ENCODE measurements at regions not wholly inside any gene's neighbourhood (a gene's known extent, or its start where the extent isn't known, plus 50 kb on each side); places are given as distances from the start of the nearest gene placed in this dataset.

- no peak for DNase-seq
These were observed 143.1 kb upstream of the SDK2 start for GRCh38 chr17:73787076-73788059.

DNA sequence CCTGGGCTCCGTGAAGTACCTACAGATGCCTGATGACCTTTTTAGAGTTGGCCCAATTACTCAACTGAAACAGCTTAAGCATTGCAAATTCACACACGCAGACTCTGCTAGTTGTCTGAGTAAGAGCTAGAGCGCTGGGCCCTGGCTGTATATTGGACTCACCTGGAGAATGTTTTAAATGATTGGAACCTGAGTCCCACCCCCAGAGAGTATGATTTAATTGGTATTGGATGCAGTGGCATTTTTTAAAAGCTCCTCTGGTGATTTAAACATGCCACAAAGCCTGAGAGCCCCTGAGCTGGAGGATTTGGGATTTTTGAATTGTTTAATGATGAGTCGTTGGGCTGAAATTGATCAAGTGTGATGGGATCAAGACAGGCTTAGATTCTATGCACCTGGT lies 143.9 kb upstream of the SDK2 start:
- no peak for DNase-seq

- no peak for DNase-seq
These were observed 146.9 kb upstream of the SDK2 start for GRCh38 chr17:73791121-73791520.

DNA sequence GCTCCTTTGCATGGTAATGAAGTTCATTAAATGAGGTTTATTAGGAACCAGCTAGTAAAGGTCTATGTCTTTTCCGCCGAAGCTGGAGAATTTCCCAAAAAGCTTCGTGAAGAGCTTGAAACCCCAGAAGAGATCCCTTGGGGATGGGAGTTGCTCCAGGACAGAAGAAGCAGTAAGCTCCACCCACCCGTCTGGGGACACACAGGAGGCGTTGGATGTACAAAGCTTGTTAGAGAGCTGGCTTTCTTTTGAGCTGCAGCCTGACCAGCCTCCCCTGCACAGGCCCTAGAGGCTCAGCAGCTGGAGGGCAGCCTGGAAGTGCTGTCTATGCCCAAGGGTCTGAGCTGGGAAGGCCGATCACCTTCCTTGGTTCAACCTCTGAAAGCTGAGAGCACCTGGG lies 147.4 kb upstream of the SDK2 start:
- DNase-seq = no peak

- no peak for DNase-seq
These were observed 148.7 kb upstream of the SDK2 start for GRCh38 chr17:73792994-73793393.

- DNase-seq = no peak
These were observed 150.1 kb upstream of the SDK2 start for GRCh38 chr17:73794336-73794735.

GRCh38 chr17:73795730-73796129 lies 151.5 kb upstream of the SDK2 start:
- DNase-seq = no peak

DNA sequence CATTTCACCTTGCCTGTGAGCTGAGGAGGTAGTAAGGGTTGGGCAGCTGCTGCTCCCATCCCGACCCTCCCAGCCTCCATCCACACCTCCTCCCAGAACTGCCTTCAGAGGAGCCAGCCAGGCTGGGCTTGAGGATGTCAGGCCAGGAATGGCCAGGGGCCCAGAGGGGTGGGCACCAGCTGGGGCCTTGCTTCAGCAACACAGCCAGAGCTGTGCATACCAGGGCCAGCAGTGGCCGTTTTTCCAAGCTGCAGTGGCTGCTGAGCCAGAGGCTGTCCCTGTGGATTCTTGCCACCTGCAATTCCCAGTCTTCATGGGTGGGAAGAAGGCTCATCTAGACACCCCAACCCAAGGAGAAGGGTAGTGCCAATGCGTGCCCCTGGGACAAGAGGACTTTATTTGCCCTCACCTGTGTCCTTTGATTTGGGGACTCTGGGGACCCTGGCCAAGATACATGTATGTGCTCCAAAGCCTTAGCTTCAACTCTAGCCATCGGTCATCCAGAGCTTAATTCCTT lies 153.4 kb upstream of the SDK2 start:
- DNase-seq = no peak

DNA sequence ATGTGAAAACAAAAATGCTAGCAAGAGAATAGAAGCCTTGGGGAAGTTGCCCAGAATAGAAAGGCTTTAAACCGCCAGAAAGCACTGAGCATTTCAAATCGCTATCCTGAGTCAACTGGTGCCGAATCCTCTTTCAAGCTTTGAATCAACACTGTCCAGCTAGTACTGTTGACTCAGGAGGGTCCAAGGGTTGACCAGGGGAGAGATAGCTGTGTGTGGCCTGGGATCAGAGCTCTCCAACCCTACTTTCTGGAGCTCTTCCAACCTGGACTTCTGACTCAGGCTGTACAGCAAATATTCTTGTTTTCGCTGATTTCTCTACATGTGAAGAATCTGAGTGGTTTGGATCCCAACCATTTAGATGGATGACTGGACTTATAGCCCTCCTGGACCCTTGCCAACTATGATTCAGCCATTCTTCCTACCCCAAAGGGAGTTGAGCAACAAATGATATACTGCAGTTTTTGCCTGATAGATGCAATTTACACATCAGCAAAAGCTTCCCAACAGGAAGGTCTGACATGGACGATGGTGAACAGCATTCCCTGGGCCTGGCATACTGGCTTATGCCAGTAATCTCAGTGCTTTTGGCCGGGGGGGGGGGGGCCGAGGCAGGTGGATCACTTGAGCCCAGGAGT lies 154.0 kb upstream of the SDK2 start:
- DNase-seq = no peak

DNA sequence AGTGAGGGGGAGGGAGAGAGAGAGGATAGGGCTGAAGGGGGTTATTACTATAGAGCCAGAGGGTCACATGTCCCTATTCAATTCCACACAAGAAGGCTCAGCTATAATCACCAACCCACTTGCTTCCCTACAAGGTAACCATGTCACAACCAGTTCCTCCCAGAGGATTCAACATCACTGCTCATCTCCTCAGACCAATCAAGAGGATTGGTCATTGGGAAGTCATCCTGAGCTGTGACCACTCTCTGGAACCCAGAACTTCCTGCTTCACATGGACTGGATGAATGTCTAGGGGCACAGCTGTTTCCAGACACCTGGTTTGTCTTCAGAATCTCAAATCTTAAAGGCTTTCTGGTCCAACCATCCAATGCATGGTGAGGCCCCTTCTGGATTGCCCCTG lies 154.9 kb upstream of the SDK2 start:
- DNase-seq = no peak

GRCh38 chr17:73799781-73800627 lies 155.8 kb upstream of the SDK2 start:
- no peak for DNase-seq

DNA sequence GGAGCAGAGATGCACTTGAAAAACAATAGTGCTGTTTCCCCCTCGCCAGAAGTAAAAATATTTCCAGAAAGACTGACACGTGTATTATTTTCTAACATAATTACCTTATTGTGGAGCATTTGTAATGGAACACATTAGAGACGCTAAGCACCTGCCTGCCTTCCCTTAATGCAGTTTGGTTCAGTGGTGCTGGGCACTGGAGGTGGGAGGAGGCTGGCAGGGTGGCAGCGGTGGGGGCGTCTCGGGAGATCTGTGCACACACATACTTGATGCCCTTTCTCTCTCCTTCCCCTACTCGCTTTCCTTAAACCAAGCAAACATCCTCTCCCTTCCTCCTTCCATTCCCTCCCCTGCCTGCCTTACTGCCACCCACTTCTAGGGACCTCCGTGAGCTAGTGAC lies 156.6 kb upstream of the SDK2 start:
- no peak for DNase-seq

DNA sequence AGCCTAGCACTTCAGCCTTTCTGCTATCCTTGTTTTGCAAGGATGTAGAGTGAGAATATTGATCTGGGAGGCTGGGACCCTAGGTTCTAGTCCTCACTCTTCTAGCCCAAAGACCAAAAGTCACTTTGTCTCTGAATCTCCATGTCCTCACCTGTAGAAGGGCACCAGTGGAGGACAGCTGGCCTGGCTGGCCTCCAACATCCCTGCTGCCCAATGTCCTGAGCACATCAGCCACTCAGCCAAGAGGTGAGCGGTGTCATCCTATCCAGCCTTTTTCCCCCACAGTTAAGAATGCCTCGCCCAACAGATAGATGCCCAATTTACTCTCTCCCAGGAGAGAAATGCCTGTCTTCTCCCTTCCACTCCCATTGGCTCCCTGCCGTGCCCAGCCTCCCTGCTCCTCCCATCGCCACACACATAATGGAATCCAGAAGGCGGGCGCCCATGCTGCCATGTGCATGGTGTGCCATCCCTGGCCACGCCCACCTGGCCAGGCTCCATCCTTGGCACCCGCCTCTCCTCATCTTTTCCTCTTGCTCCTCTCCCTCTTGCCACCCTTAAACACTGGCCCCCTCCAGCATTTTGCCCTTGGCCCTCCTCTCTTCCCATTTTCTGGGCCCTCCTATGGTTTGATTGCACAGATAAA lies 157.3 kb upstream of the SDK2 start:
- no peak for DNase-seq

DNA sequence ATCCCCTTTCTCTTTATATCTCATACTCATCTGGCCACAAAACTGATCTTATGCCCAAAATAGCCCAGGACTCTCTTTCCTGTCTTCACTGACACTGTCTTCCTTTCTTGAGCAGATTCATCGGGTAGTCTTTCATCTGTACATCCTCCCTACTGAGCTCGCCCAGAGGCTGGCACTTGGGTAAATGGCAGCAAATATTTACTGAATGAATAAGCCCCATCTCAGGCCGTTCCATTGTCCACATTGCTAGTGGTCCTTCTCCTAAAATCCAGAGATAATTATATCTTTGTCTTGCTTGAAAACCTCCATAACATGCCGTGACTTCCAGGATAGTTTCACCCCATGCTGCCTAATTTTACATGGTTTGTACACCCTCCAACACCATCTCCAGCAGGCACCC lies 158.1 kb upstream of the SDK2 start:
- no peak for DNase-seq

DNA sequence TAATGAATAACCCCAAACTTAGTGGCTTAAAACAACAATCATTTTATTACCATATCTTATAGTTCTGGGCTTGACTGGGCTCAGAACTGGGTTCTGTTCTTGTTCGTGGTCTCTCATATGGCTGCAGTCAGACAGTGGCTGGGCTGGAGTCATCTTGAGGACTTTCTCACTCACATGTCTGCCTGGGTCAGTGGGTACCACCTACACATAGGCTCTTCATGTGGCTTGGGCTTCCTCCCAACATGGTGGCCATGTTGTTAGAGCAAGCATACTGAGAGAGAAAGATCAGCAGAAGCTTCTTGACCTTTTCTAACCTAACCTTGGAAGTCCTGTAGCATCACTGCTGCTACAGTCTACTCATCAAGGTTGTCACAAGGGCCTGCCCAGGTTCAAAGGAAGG lies 158.6 kb upstream of the SDK2 start:
- no peak for DNase-seq

DNA sequence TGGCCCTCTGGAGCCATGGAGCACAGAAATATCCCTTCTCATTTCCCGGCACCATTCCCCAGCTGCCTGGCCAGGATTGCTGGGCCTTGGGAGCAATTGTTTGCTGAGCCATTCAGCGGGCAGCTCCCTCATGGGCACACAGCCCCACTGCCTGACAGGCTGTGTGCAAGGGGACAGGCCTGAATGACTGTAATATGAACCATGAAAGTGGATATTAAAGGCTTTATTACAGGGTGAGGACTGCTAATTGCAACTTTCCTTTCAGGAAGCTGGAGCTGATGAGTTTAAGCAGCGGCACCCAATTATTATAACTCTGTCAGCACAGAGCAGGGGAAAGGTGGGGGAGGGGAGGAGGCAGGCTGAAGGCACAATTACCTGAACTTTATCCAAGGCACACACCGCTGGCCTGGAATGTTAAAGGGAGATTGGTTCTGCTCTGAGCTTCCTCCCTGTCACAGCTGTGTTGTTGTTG lies 159.8 kb upstream of the SDK2 start:
- DNase-seq = no peak

DNA sequence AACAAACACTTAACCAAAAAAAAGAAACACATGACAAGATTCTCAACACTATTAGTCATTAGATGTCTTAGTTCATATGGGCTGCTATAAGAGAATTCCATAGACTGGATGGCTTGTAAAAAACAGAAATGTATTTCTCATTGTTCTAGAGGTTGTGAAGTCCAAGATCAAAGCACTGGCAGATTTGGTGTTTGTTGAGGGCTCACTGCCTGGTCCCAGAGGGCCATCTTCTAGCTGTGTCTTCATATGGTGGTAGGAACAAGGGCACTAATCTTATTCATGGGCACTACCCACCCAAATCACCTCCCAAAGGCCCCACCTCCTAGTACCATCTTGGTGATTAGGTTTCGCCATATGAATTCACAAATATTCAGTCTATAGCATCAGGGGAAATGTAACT lies 162.5 kb upstream of the SDK2 start:
- no peak for DNase-seq

DNA sequence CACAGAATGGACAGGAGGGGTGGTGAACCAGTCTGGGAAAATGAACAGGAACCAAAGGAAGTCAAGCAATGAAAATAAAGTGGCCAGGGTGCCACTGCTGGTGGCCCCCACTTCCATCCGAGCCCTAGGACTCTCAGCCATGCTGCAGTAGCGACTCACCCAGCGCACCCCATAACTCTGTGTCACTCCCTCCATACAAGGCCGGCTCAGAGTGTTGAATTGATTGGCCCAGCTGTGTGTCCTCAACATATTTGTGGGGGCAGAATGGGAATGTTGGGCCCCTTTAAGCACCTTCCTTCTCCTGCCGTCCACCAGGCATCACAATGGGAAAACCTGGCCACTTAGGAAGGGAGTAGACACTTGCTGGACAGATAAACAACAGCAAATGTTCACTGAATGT lies 169.0 kb upstream of the SDK2 start:
- no peak for DNase-seq

DNA sequence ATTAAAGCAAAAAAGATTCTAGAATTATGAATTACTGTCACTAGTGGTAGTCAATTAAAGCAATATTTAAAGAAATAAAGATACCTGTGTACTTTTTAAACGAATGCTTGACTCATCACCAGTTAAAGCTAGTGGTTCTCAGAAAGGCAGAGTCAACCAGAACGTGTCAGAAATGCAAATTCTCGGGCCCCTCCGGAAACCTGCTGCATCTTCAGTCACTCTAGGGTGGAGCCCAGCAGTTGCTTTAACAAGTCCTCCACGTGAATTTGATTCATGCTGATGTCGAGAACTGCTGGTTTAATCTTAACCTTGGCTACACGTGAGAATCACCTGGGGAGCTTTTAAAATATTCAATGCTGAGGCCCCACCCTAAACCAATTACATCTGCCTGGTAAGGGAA lies 169.8 kb upstream of the SDK2 start:
- no peak for DNase-seq

- no peak for DNase-seq
These were observed 171.2 kb upstream of the SDK2 start for GRCh38 chr17:73815474-73815873.

DNA sequence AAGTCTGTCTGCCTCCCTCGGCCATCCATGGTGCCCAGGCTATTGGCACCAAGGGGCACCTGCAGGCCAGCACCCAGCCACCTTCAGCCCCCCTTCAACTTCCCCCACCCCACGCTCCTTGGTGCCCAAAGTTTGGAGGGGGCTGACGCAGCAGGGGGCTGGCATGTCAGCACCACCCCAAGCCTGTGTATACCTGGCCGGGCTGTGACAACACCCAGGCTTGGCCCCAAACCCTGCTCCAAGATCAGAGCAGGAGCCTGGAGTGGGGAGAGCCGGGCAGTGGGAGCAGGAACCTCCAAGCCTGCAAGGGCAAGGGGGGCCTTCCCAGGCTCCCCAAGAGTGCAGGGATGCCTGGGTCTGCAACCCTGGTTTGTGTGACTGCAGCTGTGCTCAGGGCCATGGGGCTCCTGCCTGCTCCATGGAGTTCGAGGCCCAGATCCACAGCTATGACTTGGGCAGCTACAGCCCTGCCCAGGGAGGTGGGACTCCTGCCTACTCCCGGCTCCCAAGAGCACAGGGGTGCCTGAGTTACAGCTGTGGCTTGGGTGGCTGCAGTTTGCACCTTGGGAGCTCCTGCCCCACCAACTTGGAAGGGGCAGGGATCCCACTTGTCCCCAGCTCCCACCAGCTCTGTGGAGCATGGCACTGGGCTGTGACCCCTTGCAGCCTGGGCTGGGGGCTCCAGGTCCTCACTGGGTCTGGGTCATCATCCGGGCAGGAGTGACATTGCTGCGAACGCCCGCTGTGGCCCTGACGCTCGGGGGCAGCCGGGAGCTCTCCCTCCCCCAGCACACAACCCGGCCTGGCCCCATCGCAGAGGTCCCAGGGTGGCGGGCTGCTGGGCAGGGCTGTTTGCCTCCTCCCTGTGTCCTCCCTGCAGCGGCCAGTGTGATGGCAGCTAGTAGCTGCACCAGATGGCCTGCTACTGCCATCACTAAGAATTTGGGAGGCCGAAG lies 175.5 kb upstream of the SDK2 start:
- no peak for DNase-seq
